ENCODE measurements at regions not wholly inside any gene's neighbourhood (a gene's known extent, or its start where the extent isn't known, plus 50 kb on each side); places are given as distances from the start of the nearest gene placed in this dataset.

DNA sequence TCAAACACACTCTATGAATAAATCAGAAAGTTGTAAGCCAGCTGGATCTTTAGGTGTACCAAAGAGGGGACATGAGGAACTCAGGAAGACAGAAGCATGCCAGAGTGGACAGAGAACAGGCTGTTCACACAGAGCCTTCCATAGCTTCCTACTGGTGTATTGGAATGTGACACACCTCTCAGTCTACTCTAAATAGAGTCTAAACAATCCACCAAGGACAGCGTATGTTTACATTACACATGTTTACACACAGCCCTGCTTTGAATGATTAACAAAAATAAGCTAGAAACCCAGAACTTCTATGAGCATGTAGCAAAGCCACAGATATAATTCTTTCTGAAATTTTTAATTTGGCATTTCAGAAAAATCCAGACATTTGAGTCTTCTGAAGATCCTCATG is 1279.0 kb upstream of the CDH8 start:
- Histone ChIP-seq H3K4me2 (ENCODE audit: low read length) (no peak overlapping the region), H3K36me3 (ENCODE audit: insufficient read depth, low read length) (no peaks in the 10 kb centered on the region), H3K9ac (ENCODE audit: low read depth, low read length) (no peak overlapping the region), H3K4me1 (ENCODE audit: control insufficient read depth, insufficient read depth, low read length) (no peaks in the 10 kb centered on the region), H3K27me3 (ENCODE audit: control insufficient read depth, insufficient read depth, low read length) (no peaks in the 10 kb centered on the region), H3K4me3 (ENCODE audit: low read length) (no peak overlapping the region), H3K9me3 (replicated peaks; ENCODE audit: low read length) (no peaks in the 10 kb centered on the region)

DNA sequence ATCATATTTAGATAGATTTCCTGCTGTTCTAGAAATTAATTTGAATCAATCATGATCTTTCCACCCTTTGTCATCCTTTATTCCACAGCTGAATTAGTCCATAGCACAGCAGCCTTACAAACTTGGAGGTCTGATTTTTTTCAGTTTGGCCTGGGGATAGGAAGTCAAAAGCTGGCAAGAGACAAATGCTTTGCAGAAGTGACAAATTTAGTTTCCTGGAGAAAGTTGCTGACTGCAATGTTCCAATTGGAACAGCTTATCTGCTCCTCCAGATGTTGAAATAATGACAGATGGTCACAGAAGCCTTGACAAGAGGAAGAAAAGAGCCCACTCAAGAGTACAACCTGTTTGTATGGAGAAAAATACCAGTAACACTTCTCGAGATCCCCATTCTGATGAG is 1276.1 kb upstream of the CDH8 start:
- Histone ChIP-seq H3K4me1 (ENCODE audit: control insufficient read depth, insufficient read depth, low read length) (no peaks in the 10 kb centered on the region), H3K9ac (ENCODE audit: low read depth, low read length) (no peak overlapping the region), H3K4me2 (ENCODE audit: low read length) (no peak overlapping the region), H3K4me3 (ENCODE audit: low read length) (no peak overlapping the region), H3K9me3 (replicated peaks; ENCODE audit: low read length) (no peaks in the 10 kb centered on the region), H3K36me3 (ENCODE audit: insufficient read depth, low read length) (no peaks in the 10 kb centered on the region), H3K27me3 (ENCODE audit: control insufficient read depth, insufficient read depth, low read length) (no peaks in the 10 kb centered on the region)

DNA sequence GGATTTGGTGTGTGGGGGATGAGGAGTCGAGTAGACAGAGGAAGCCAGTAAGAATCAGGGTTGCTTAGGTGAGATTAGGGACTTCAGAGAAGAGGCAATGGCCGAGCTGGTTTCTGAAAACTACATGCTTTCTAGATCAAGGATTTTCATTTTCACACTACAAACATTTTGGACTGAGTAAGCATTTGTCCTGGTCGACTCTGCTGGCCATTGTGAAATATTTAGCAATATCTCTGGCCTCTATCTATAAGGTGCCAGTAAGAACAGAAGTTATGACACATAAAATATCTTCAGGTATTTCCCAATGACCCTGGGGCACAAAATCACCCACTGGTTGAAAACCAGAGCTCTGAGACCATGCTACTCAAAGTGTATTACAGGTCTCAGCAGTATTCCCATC is 1275.1 kb upstream of the CDH8 start:
- Histone ChIP-seq H3K9me3 (replicated peaks; ENCODE audit: low read length) (no peaks in the 10 kb centered on the region), H3K4me2 (ENCODE audit: low read length) (no peak overlapping the region), H3K36me3 (ENCODE audit: insufficient read depth, low read length) (no peaks in the 10 kb centered on the region), H3K4me3 (ENCODE audit: low read length) (no peak overlapping the region), H3K4me1 (ENCODE audit: control insufficient read depth, insufficient read depth, low read length) (no peaks in the 10 kb centered on the region), H3K9ac (ENCODE audit: low read depth, low read length) (no peak overlapping the region), H3K27me3 (ENCODE audit: control insufficient read depth, insufficient read depth, low read length) (no peaks in the 10 kb centered on the region)

DNA sequence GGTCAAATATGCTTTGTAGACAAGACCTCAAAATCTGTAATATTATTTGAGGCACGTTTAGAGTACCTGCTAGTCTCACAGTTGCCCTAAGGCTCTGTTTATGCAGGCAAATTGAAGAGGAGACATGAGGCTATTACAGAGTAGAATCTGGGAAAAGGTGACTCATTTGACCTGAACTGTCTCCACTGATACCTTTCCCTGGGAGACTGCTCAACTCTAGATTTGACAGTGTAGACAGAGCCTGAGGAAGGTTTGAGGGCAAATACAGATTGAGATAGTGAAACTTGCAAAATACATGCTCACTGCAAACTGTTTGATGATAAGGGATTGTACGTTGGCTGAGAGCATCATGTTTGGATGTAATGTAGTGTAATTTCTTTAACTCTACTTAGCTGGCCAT is 1266.6 kb upstream of the CDH8 start:
- H3K4me3 ChIP-seq (ENCODE audit: low read length): no peak overlapping the region

DNA sequence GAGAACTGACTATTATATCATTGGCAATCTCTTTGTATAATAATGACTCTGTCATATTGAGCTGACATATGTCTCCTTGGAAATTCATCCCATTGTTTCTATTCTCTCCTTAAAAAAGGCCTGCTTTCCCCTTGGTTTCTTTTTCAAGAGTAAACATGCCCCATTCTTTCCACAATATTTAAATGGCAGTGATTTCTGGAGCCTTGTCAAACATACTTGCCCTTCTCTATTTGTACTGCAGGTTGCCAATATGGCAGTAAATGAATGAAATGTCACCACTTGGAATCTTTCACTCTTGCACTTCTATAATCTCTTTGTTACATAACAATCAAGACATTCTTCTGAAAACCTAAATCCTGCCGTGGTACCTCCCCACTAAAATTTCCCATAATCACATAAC is 1265.1 kb upstream of the CDH8 start:
- Histone ChIP-seq H3K4me3 (ENCODE audit: low read length) (no peak overlapping the region), H3K9ac (ENCODE audit: low read depth, low read length) (no peak overlapping the region), H3K4me2 (ENCODE audit: low read length) (no peak overlapping the region), H3K4me1 (ENCODE audit: control insufficient read depth, insufficient read depth, low read length) (no peaks in the 10 kb centered on the region), H3K27me3 (ENCODE audit: control insufficient read depth, insufficient read depth, low read length) (no peaks in the 10 kb centered on the region), H3K9me3 (replicated peaks; ENCODE audit: low read length) (no peaks in the 10 kb centered on the region), H3K36me3 (ENCODE audit: insufficient read depth, low read length) (no peaks in the 10 kb centered on the region)

More for the DNA sequence above, 1266.6 kb upstream of the CDH8 start:
- Histone ChIP-seq H3K9ac (ENCODE audit: low read depth, low read length) (no peak overlapping the region), H3K27me3 (ENCODE audit: control insufficient read depth, insufficient read depth, low read length) (no peaks in the 10 kb centered on the region), H3K4me2 (ENCODE audit: low read length) (no peak overlapping the region), H3K4me1 (ENCODE audit: control insufficient read depth, insufficient read depth, low read length) (no peaks in the 10 kb centered on the region), H3K36me3 (ENCODE audit: insufficient read depth, low read length) (no peaks in the 10 kb centered on the region), H3K9me3 (replicated peaks; ENCODE audit: low read length) (no peaks in the 10 kb centered on the region)

DNA sequence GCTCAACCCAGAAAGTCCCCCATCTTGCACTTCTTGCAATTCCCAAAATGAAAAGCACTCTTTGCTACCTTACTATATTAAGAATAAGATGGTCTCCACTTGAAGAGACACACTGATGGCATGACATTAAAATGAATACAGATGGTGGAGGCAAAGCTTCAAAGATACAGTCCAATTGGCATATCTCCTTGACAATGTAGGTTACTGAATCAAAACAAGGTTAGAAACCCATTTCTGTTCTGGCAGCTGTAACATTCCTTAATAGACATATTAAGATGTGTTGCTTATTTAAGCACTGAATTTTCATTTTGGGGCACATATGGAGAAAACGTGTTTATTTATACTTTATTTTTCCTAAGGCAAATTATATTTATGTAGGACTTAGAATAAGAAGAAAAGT is 1262.8 kb upstream of the CDH8 start:
- Histone ChIP-seq H3K9me3 (replicated peaks; ENCODE audit: low read length) (no peaks in the 10 kb centered on the region), H3K4me3 (ENCODE audit: low read length) (no peak overlapping the region), H3K36me3 (ENCODE audit: insufficient read depth, low read length) (no peaks in the 10 kb centered on the region), H3K4me2 (ENCODE audit: low read length) (no peak overlapping the region), H3K9ac (ENCODE audit: low read depth, low read length) (no peak overlapping the region), H3K4me1 (ENCODE audit: control insufficient read depth, insufficient read depth, low read length) (no peaks in the 10 kb centered on the region), H3K27me3 (ENCODE audit: control insufficient read depth, insufficient read depth, low read length) (no peaks in the 10 kb centered on the region)

DNA sequence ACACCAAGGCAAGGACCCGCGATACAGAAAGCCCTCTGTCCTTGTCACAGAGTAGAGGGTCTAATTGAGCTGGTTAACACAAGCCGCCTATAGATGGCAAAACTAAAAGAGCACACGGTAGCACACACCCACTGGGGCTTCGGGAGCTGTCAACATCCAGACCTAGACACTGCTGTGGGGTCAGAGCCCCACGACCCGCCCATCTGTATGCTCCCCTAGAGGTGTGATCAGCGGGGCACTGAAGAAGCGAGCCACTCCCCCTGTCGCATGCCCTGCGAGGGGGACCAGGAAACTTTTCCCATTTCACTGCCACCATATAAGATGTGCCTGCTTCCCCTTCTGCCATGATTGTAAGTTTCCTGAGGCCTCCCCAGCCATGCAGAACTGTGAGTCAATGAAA is 1255.8 kb upstream of the CDH8 start:
- no peak overlapping the region for H3K4me3 ChIP-seq (ENCODE audit: low read length)
- no peaks in the 10 kb centered on the region for H3K9me3 ChIP-seq (replicated peaks; ENCODE audit: low read length)

DNA sequence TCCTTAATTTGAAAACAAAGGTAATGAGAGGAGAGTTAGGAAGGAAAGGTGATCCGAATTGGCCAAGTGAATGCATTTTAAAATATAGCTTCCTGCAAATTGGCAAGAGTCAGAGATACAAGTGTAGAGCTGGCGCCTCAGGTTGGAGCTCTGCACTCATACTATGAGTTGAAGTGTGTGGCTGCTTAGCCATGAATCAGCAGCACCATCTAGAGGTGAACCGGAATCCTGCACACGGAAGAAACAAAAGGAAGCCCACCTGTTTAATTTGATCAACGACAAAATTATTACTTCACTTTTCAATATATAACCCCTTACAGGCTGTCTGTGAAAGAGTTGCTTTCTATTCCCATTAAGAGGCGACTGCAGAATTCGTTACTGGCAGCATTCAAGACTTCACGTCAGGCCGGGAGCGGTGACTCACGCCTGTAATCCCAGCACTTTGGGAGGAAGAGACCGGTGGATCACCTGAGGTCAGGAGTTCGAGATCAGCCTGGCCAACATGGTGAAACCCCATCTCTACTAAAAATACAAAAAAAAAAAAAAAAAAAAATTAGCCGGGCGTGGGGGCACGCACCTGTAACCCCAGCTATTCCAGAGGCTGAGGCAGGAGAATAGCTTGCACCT is 1253.7 kb upstream of the CDH8 start:
- Histone ChIP-seq H3K4me3 (ENCODE audit: low read length) (no peak overlapping the region), H3K9me3 (replicated peaks; ENCODE audit: low read length) (no peaks in the 10 kb centered on the region)

More for the DNA sequence above, 1255.8 kb upstream of the CDH8 start:
- no peaks in the 10 kb centered on the region for H3K4me1 ChIP-seq (ENCODE audit: control insufficient read depth, insufficient read depth, low read length)
- no peak overlapping the region for H3K4me2 ChIP-seq (ENCODE audit: low read length)
- H3K36me3 ChIP-seq (ENCODE audit: insufficient read depth, low read length): no peaks in the 10 kb centered on the region
- no peak overlapping the region for H3K9ac ChIP-seq (ENCODE audit: low read depth, low read length)
- no peaks in the 10 kb centered on the region for H3K27me3 ChIP-seq (ENCODE audit: control insufficient read depth, insufficient read depth, low read length)

DNA sequence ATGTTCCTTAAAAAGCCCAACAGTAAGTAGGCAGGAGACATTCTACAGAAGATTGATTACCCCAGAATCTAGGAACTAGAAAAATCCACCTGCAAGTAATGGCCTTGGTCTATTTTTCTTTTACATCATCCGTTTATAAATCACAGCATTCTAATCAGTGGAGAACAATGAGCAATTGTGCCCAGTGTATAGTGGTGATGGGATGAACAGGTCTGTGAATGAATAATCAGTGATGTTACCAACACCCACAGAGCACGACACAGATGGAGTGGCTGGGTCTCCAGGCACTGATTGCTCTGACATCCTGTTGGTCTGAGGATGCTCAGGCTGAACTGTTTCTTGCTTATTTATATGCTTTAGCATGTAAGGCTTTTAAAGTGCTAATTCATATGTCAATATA is 1251.2 kb upstream of the CDH8 start:
- Histone ChIP-seq H3K4me3 (ENCODE audit: low read length) (no peak overlapping the region), H3K4me2 (ENCODE audit: low read length) (no peak overlapping the region), H3K27me3 (ENCODE audit: control insufficient read depth, insufficient read depth, low read length) (no peaks in the 10 kb centered on the region), H3K9me3 (replicated peaks; ENCODE audit: low read length) (no peaks in the 10 kb centered on the region), H3K9ac (ENCODE audit: low read depth, low read length) (no peak overlapping the region), H3K4me1 (ENCODE audit: control insufficient read depth, insufficient read depth, low read length) (no peaks in the 10 kb centered on the region), H3K36me3 (ENCODE audit: insufficient read depth, low read length) (no peaks in the 10 kb centered on the region)

More for the DNA sequence above, 1253.7 kb upstream of the CDH8 start:
- Histone ChIP-seq H3K36me3 (ENCODE audit: insufficient read depth, low read length) (no peaks in the 10 kb centered on the region), H3K9ac (ENCODE audit: low read depth, low read length) (no peak overlapping the region), H3K27me3 (ENCODE audit: control insufficient read depth, insufficient read depth, low read length) (no peaks in the 10 kb centered on the region), H3K4me2 (ENCODE audit: low read length) (no peak overlapping the region), H3K4me1 (ENCODE audit: control insufficient read depth, insufficient read depth, low read length) (no peaks in the 10 kb centered on the region)

DNA sequence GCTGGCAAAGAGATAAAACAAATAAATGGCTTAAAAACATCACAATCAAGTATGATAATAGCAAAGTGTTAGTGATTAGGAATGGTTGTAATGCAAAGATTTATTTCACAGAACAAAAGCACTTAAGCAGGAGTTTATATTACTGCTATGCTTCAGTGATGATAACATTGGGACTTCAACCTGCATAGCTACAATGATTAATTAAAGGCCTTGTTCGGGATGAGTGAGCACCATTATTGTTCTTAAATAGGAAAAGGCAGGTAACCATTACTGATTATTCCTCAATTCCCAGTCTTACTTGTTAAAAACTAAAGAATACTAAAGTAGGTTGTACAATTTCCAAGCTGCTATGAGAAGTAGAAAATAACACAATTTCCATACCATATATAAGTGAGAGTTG is 1247.5 kb upstream of the CDH8 start:
- H3K27me3 ChIP-seq (ENCODE audit: control insufficient read depth, insufficient read depth, low read length): no peaks in the 10 kb centered on the region
- no peaks in the 10 kb centered on the region for H3K36me3 ChIP-seq (ENCODE audit: insufficient read depth, low read length)
- H3K9ac ChIP-seq (ENCODE audit: low read depth, low read length): no peak overlapping the region
- no peak overlapping the region for H3K4me2 ChIP-seq (ENCODE audit: low read length)
- H3K4me3 ChIP-seq (ENCODE audit: low read length): no peak overlapping the region
- H3K4me1 ChIP-seq (ENCODE audit: control insufficient read depth, insufficient read depth, low read length): no peaks in the 10 kb centered on the region
- H3K9me3 ChIP-seq (replicated peaks; ENCODE audit: low read length): no peaks in the 10 kb centered on the region

DNA sequence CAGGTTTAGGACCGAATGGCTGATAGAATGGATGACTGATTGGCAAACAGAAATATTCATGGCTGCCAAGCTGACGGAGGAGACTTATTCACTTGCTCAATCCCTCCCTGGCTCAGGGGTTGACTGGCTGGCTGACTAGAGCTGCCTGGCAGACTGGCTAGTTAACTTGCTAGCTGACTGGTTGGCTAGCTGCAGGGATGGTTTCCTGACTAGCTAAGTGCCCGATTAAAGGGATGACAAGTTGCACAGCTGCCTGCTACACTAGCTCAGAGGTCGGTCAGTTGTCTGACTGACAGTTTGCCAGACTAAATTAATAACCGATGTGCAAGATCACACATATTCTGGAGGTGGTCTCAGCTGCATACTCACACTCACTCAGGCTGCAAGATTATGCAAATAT is 1208.4 kb upstream of the CDH8 start:
- H3K36me3 ChIP-seq (ENCODE audit: insufficient read depth, low read length): no peaks in the 10 kb centered on the region
- no peaks in the 10 kb centered on the region for H3K27me3 ChIP-seq (ENCODE audit: control insufficient read depth, insufficient read depth, low read length)
- H3K9me3 ChIP-seq (replicated peaks; ENCODE audit: low read length): no peaks in the 10 kb centered on the region
- no peaks in the 10 kb centered on the region for H3K4me1 ChIP-seq (ENCODE audit: control insufficient read depth, insufficient read depth, low read length)
- H3K4me3 ChIP-seq (ENCODE audit: low read length): no peak overlapping the region
- no peak overlapping the region for H3K4me2 ChIP-seq (ENCODE audit: low read length)
- H3K9ac ChIP-seq (ENCODE audit: low read depth, low read length): no peak overlapping the region

DNA sequence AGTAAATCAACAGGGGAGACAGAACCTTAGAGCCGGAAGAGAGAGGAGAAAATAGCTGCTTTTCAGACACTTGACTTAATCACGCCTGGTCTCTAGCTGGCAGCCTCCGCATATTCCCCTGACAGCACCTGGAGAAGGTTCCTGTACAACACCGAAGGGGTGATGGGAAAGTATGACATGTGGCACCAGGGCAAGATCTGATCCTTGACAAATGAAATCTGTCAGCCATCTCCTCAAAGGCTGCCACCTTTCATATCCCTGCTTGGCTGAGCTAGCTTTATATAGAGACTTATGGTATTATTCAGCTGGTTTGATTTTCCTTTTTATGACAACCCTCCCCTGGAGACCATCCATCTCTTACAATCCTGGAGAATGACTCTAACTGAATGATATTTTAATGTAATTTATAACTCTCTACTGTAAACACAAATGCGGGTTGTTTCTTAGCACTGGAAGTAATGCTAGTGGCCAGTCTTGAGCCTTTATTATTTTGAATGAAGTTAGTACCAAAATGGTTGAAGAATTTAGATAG is 1205.3 kb upstream of the CDH8 start:
- no peak overlapping the region for H3K4me2 ChIP-seq (ENCODE audit: low read length)
- no peak overlapping the region for H3K4me3 ChIP-seq (ENCODE audit: low read length)

More for the DNA sequence above, 1205.3 kb upstream of the CDH8 start:
- Histone ChIP-seq H3K9me3 (replicated peaks; ENCODE audit: low read length) (no peaks in the 10 kb centered on the region), H3K9ac (ENCODE audit: low read depth, low read length) (no peak overlapping the region), H3K36me3 (ENCODE audit: insufficient read depth, low read length) (no peaks in the 10 kb centered on the region), H3K27me3 (ENCODE audit: control insufficient read depth, insufficient read depth, low read length) (no peaks in the 10 kb centered on the region), H3K4me1 (ENCODE audit: control insufficient read depth, insufficient read depth, low read length) (no peaks in the 10 kb centered on the region)
